ENCODE measurements at regions not wholly inside any gene's neighbourhood (a gene's known extent, or its start where the extent isn't known, plus 50 kb on each side); places are given as distances from the start of the nearest gene placed in this dataset.

GRCh38 chr1:209302779-209303568 lies 280.5 kb upstream of the CAMK1G start:
- Histone ChIP-seq H3F3A (ENCODE audit: insufficient read depth) (no peaks in the 10 kb centered on the region), H3K27me3 (ENCODE audit: low read length) (no peaks in the 10 kb centered on the region), H3K9me3 (ENCODE audit: insufficient read depth, low read length) (no peaks in the 10 kb centered on the region), H3K79me2 (ENCODE audit: insufficient read depth, low read length) (no peaks in the 10 kb centered on the region), H3K4me3 (ENCODE audit: insufficient read depth, low read length, poor library complexity, severe bottlenecking) (no peak overlapping the region), H3K27ac (ENCODE audit: low read depth, low read length) (no peak overlapping the region), H2AFZ (ENCODE audit: low read depth, low read length, severe bottlenecking) (no peak overlapping the region), H3K36me3 (ENCODE audit: low read length) (no peaks in the 10 kb centered on the region), H3K9ac (ENCODE audit: low read length) (no peak overlapping the region), H3K9me2 (replicated peaks; ENCODE audit: insufficient read depth, low read length) (no peaks in the 10 kb centered on the region; the same call in 1 of the 2 replicates), H3K4me2 (ENCODE audit: low read depth, low read length, poor library complexity, severe bottlenecking) (no peak overlapping the region), H4K20me1 (ENCODE audit: low read depth, low read length) (no peaks in the 10 kb centered on the region)
- TF ChIP-seq CTCF (IDR thresholded peaks at IDR 0.05; ENCODE audit: insufficient read depth, low read length, poor library complexity, severe bottlenecking) (no peak), EZH2phosphoT487 (conservative IDR thresholded peaks at IDR 0.05; ENCODE audit: low read length) (no peak)

GRCh38 chr1:209304166-209304565 lies 279.3 kb upstream of the CAMK1G start:
- Histone ChIP-seq H3K9me3 (ENCODE audit: insufficient read depth, low read length) (no peaks in the 10 kb centered on the region), H3K9ac (ENCODE audit: low read length) (no peak overlapping the region), H3K36me3 (ENCODE audit: low read length) (no peaks in the 10 kb centered on the region), H3K9me2 (replicated peaks; ENCODE audit: insufficient read depth, low read length) (no peaks in the 10 kb centered on the region; the same call in 1 of the 2 replicates), H3K4me2 (ENCODE audit: low read depth, low read length, poor library complexity, severe bottlenecking) (no peak overlapping the region), H3F3A (ENCODE audit: insufficient read depth) (no peaks in the 10 kb centered on the region), H3K79me2 (ENCODE audit: insufficient read depth, low read length) (no peaks in the 10 kb centered on the region), H3K27me3 (ENCODE audit: low read length) (no peaks in the 10 kb centered on the region), H3K4me3 (ENCODE audit: insufficient read depth, low read length, poor library complexity, severe bottlenecking) (no peak overlapping the region), H2AFZ (ENCODE audit: low read depth, low read length, severe bottlenecking) (no peak overlapping the region), H4K20me1 (ENCODE audit: low read depth, low read length) (no peaks in the 10 kb centered on the region), H3K27ac (ENCODE audit: low read depth, low read length) (no peak overlapping the region)
- no peak for TF ChIP-seq CTCF (IDR thresholded peaks at IDR 0.05; ENCODE audit: insufficient read depth, low read length, poor library complexity, severe bottlenecking)

GRCh38 chr1:209305221-209305954 lies 278.1 kb upstream of the CAMK1G start:
- H3K4me2 ChIP-seq (ENCODE audit: low read depth, low read length, poor library complexity, severe bottlenecking) = no peak overlapping the region
- no peaks in the 10 kb centered on the region for H4K20me1 ChIP-seq (ENCODE audit: low read depth, low read length)
- H3K27me3 ChIP-seq (ENCODE audit: low read length) = no peaks in the 10 kb centered on the region
- H3K4me3 ChIP-seq (ENCODE audit: insufficient read depth, low read length, poor library complexity, severe bottlenecking) = no peak overlapping the region
- no peaks in the 10 kb centered on the region for H3F3A ChIP-seq (ENCODE audit: insufficient read depth)
- H3K9me2 ChIP-seq (replicated peaks; ENCODE audit: insufficient read depth, low read length) = no peaks in the 10 kb centered on the region
- no peaks in the 10 kb centered on the region for H3K79me2 ChIP-seq (ENCODE audit: insufficient read depth, low read length)
- no peaks in the 10 kb centered on the region for H3K9me3 ChIP-seq (ENCODE audit: insufficient read depth, low read length)
- no peak overlapping the region for H2AFZ ChIP-seq (ENCODE audit: low read depth, low read length, severe bottlenecking)
- H3K36me3 ChIP-seq (ENCODE audit: low read length) = no peaks in the 10 kb centered on the region
- no peak overlapping the region for H3K27ac ChIP-seq (ENCODE audit: low read depth, low read length)
- no peak for TF ChIP-seq CTCF (IDR thresholded peaks at IDR 0.05; ENCODE audit: insufficient read depth, low read length, poor library complexity, severe bottlenecking)
- no peak for TF ChIP-seq EZH2phosphoT487 (conservative IDR thresholded peaks at IDR 0.05; ENCODE audit: low read length)
- H3K9ac ChIP-seq (ENCODE audit: low read length) = no peak overlapping the region

Data from SU-DHL-6 (cell line).